Right lobe of liver (tissue), 6 donors: ENCODE measurements at regions not wholly inside any gene's neighbourhood (a gene's known extent, or its start where the extent isn't known, plus 50 kb on each side); places are given as distances from the start of the nearest gene placed in this dataset.

ENCODE experiments used
- ATAC-seq, 4 donors: fragments of 200-7000 bp; cut with Tn5 transposase; one replicate each; pipeline ENCODE4 v1.9.1; 2020; ENCODE audit warnings: mild to moderate bottlenecking in 4 of 4, moderate library complexity in 4 of 4
- DNase-seq, 3 donors: peaks; one replicate each; pipeline ENCODE4 v3.0.0-alpha.2; 2020
- H3K27ac ChIP-seq, 3 donors: fragments of 200-600 bp; one replicate each; pipeline ENCODE4 v1.8.0; 2022
- H3K27me3 ChIP-seq, 2 donors: fragments of 200-600 bp; one replicate each; pipeline ENCODE4 v1.8.0; 2022
- H3K36me3 ChIP-seq, 4 donors: fragments of 200-600 bp; sonication (generic) in 1 of 4; one replicate each; pipeline versions ENCODE4 v1.5.1 to v1.8.0; 2017 to 2022; ENCODE audit warnings: control low read depth in 1 of 4
- H3K4me1 ChIP-seq, 4 donors: fragments of 200-600 bp; sonication (generic) in 1 of 4; one replicate each; pipeline versions ENCODE4 v1.5.1 to v1.8.0; 2017 to 2022; ENCODE audit warnings: control low read depth in 1 of 4
- H3K4me3 ChIP-seq, 3 donors: fragments of 200-600 bp; one replicate each; pipeline ENCODE4 v1.8.0; 2022
- H3K9me3 ChIP-seq, 4 donors: fragments of 200-600 bp; sonication (generic) in 1 of 4; one replicate each; pipeline versions ENCODE4 v1.5.1 to v1.8.0; 2017 to 2022; ENCODE audit warnings: control low read depth in 1 of 4
- CTCF ChIP-seq, 4 donors: fragments of 200-600 bp in 3 of 4; fragments of 450-650 bp in 1 of 4; IDR thresholded peaks; one replicate each; pipeline versions ENCODE4 v1.5.1 to v1.8.0; 2016 to 2022; ENCODE audit warnings: antibody characterized with exemption in 4 of 4, mild to moderate bottlenecking in 2 of 4
- POLR2A ChIP-seq: fragments of 450-650 bp; IDR thresholded peaks from one replicate; pipeline ENCODE4 v1.6.1; 2017; ENCODE audit warnings: antibody characterized with exemption, mild to moderate bottlenecking
- WGBS: methylation state at CpG from one replicate; pipeline ENCODE4 v1.1.6; 2018; ENCODE audit warnings: low coverage, low lambda C conversion rate; ENCODE audit not compliant: insufficient coverage; ENCODE audit errors: missing lambda C conversion rate; 5-methylcytosine and 5-hydroxymethylcytosine counted together
- intact Hi-C, 2 donors: fragments of 100-400 bp; cut with DNase I; formaldehyde crosslinking; loops; one replicate each; pipeline versions ENCODE4 v1.11.2 to v1.14.1; 2022
- donor health status: DM: no; HTN: yes; CAD: no.
- donor health status: DM: no; HTN: no; CAD: no.
- donor health status: DM: no; HTN: no; CAD: no.
- donor health status: DM: no; HTN: yes; CAD: no.
- donor health status: DM: no; HTN: yes; CAD: no.

GRCh38 chr6:168791917-168792316 is 350.9 kb downstream of the SMOC2 start:
- H3K9me3 ChIP-seq: no peaks in the 10 kb centered on the region
- TF ChIP-seq CTCF (IDR thresholded peaks at IDR 0.05): no peak
- TF ChIP-seq POLR2A: no peak
- ATAC-seq (no peak), DNase-seq (no peak)
- no peaks in the 10 kb centered on the region for H3K4me1 ChIP-seq
- H3K36me3 ChIP-seq: no peaks in the 10 kb centered on the region
- no peak overlapping the region for H3K27ac ChIP-seq
- H3K27me3 ChIP-seq: no peaks in the 10 kb centered on the region
- 84% methylated on average over 4 of the region's 4 CpGs for WGBS
- no peak overlapping the region for H3K4me3 ChIP-seq
- intact Hi-C loops: no loop called here

- Histone ChIP-seq H3K27ac (no peak overlapping the region), H3K36me3 (no peaks in the 10 kb centered on the region), H3K27me3 (no peaks in the 10 kb centered on the region), H3K4me3 (no peak overlapping the region), H3K4me1 (no peaks in the 10 kb centered on the region), H3K9me3 (no peaks in the 10 kb centered on the region)
- ATAC-seq (no peak), DNase-seq (no peak)
- intact Hi-C loops: no loop called here
- WGBS: 44% methylated on average over 3 of the region's 10 CpGs
- TF ChIP-seq CTCF (IDR thresholded peaks at IDR 0.05): no peak
- no peak for TF ChIP-seq POLR2A
Measured at GRCh38 chr6:168789699-168790098, 348.7 kb downstream of the SMOC2 start.

- Histone ChIP-seq H3K9me3 (no peaks in the 10 kb centered on the region), H3K27me3 (no peaks in the 10 kb centered on the region), H3K36me3 (no peaks in the 10 kb centered on the region), H3K27ac (no peak overlapping the region), H3K4me1 (no peaks in the 10 kb centered on the region), H3K4me3 (no peak overlapping the region)
- ATAC-seq (no peak), DNase-seq (no peak)
- intact Hi-C loops: no loop called here
- TF ChIP-seq CTCF (IDR thresholded peaks at IDR 0.05) (no peak), POLR2A (no peak)
- WGBS: 36% methylated on average over 9 of the region's 10 CpGs
Measured at GRCh38 chr6:168785720-168786511, 344.9 kb downstream of the SMOC2 start.

GRCh38 chr6:168784426-168784825 is 343.4 kb downstream of the SMOC2 start:
- no peak for ATAC-seq
- 67% methylated on average over 11 of the region's 14 CpGs for WGBS
- intact Hi-C loops: no loop called here
- DNase-seq: no peak
- H3K27me3 ChIP-seq: no peaks in the 10 kb centered on the region
- TF ChIP-seq CTCF (IDR thresholded peaks at IDR 0.05) (no peak), POLR2A (no peak)
- H3K4me3 ChIP-seq: no peak overlapping the region
- no peaks in the 10 kb centered on the region for H3K36me3 ChIP-seq
- H3K4me1 ChIP-seq: no peaks in the 10 kb centered on the region
- no peak overlapping the region for H3K27ac ChIP-seq
- no peaks in the 10 kb centered on the region for H3K9me3 ChIP-seq
